Activated naive CD4-positive, alpha-beta T cell treated with anti-CD3 and anti-CD28 coated beads, Interleukin-2, amount 50 U/mL, for 24 hours (primary cell): ENCODE measurements at regions not wholly inside any gene's neighbourhood (a gene's known extent, or its start where the extent isn't known, plus 50 kb on each side); places are given as distances from the start of the nearest gene placed in this dataset.
"Not testable (repeated sequence)": the region's sequence is repeated elsewhere in the genome, so short reads cannot be mapped to it uniquely, and the experiment has no call there.

Experiments
- H3K27ac Mint-ChIP-seq: one replicate; pipeline ENCODE4 v1.8.0; 2021; ENCODE audit warnings: mild to moderate bottlenecking, mixed read lengths
- H3K27me3 Mint-ChIP-seq: one replicate; pipeline ENCODE4 v1.8.0; 2021; ENCODE audit warnings: mixed read lengths
- H3K36me3 Mint-ChIP-seq: one replicate; pipeline ENCODE4 v1.8.0; 2021; ENCODE audit warnings: mixed read lengths
- H3K4me1 Mint-ChIP-seq: one replicate; pipeline ENCODE4 v1.8.0; 2021; ENCODE audit warnings: mixed read lengths
- H3K4me3 Mint-ChIP-seq: one replicate; pipeline ENCODE4 v1.8.0; 2021; ENCODE audit warnings: mild to moderate bottlenecking, mixed read lengths
- H3K9me3 Mint-ChIP-seq: one replicate; pipeline ENCODE4 v1.8.0; 2021; ENCODE audit warnings: mixed read lengths

- Mint-ChIP-seq H3K27me3 (no peaks in the 10 kb centered on the region), H3K4me1 (no peaks in the 10 kb centered on the region), H3K4me3 (no peak overlapping the region), H3K27ac (no peak overlapping the region), H3K36me3 (no peaks in the 10 kb centered on the region), H3K9me3 (no peaks in the 10 kb centered on the region)
Observed at GRCh38 chr1:223030871-223031400, 112.1 kb downstream of the TLR5 start.

GRCh38 chr1:223031733-223032601 lies 111.1 kb downstream of the TLR5 start:
- Mint-ChIP-seq H3K27ac (no peak overlapping the region), H3K27me3 (no peaks in the 10 kb centered on the region), H3K36me3 (no peaks in the 10 kb centered on the region), H3K4me3 (no peak overlapping the region), H3K4me1 (no peaks in the 10 kb centered on the region), H3K9me3 (no peaks in the 10 kb centered on the region)

GRCh38 chr1:223033658-223034057 lies 109.4 kb downstream of the TLR5 start:
- Mint-ChIP-seq H3K27ac (no peak overlapping the region), H3K27me3 (peaks cover 1% of the 10 kb centered on the region), H3K9me3 (no peaks in the 10 kb centered on the region), H3K4me3 (no peak overlapping the region), H3K4me1 (no peaks in the 10 kb centered on the region), H3K36me3 (no peaks in the 10 kb centered on the region)

- Mint-ChIP-seq H3K4me1 (no peaks in the 10 kb centered on the region), H3K27ac (no peak overlapping the region), H3K4me3 (no peak overlapping the region), H3K27me3 (peaks cover 1% of the 10 kb centered on the region), H3K9me3 (no peaks in the 10 kb centered on the region), H3K36me3 (no peaks in the 10 kb centered on the region)
Observed at GRCh38 chr1:223034270-223034798, 108.7 kb downstream of the TLR5 start.

- Mint-ChIP-seq H3K9me3 (no peaks in the 10 kb centered on the region), H3K27me3 (peaks cover 8% of the 10 kb centered on the region), H3K27ac (no peak overlapping the region), H3K4me3 (no peak overlapping the region), H3K36me3 (no peaks in the 10 kb centered on the region), H3K4me1 (no peaks in the 10 kb centered on the region)
Observed at GRCh38 chr1:223035724-223036478, 107.1 kb downstream of the TLR5 start.

- peaks cover 8% of the 10 kb centered on the region for H3K27me3 Mint-ChIP-seq
- no peak overlapping the region for H3K4me3 Mint-ChIP-seq
- no peaks in the 10 kb centered on the region for H3K9me3 Mint-ChIP-seq
- H3K4me1 Mint-ChIP-seq, result no peaks in the 10 kb centered on the region
- H3K36me3 Mint-ChIP-seq, result no peaks in the 10 kb centered on the region
- no peak overlapping the region for H3K27ac Mint-ChIP-seq
Observed at GRCh38 chr1:223036479-223036845, 106.6 kb downstream of the TLR5 start.

- Mint-ChIP-seq H3K4me3 (no peak overlapping the region), H3K4me1 (no peaks in the 10 kb centered on the region), H3K36me3 (no peaks in the 10 kb centered on the region), H3K9me3 (no peaks in the 10 kb centered on the region), H3K27ac (no peak overlapping the region), H3K27me3 (peaks cover 8% of the 10 kb centered on the region)
Observed at GRCh38 chr1:223037845-223038244, 105.2 kb downstream of the TLR5 start.

- no peak overlapping the region for H3K27ac Mint-ChIP-seq
- H3K27me3 Mint-ChIP-seq, result peaks cover 8% of the 10 kb centered on the region
- no peaks in the 10 kb centered on the region for H3K9me3 Mint-ChIP-seq
Observed at GRCh38 chr1:223038288-223039006, 104.6 kb downstream of the TLR5 start.

GRCh38 chr1:223039990-223040389 lies 103.1 kb downstream of the TLR5 start:
- no peak overlapping the region for H3K27ac Mint-ChIP-seq
- no peaks in the 10 kb centered on the region for H3K4me1 Mint-ChIP-seq
- H3K4me3 Mint-ChIP-seq, result no peak overlapping the region
- no peaks in the 10 kb centered on the region for H3K9me3 Mint-ChIP-seq
- no peaks in the 10 kb centered on the region for H3K36me3 Mint-ChIP-seq
- peaks cover 8% of the 10 kb centered on the region for H3K27me3 Mint-ChIP-seq

More at GRCh38 chr1:223038288-223039006, 104.6 kb downstream of the TLR5 start:
- Mint-ChIP-seq H3K36me3 (no peaks in the 10 kb centered on the region), H3K4me3 (no peak overlapping the region), H3K4me1 (no peaks in the 10 kb centered on the region)

- H3K4me1 Mint-ChIP-seq, result no peaks in the 10 kb centered on the region
- no peaks in the 10 kb centered on the region for H3K36me3 Mint-ChIP-seq
- no peak overlapping the region for H3K27ac Mint-ChIP-seq
- H3K9me3 Mint-ChIP-seq, result no peaks in the 10 kb centered on the region
- peaks cover 8% of the 10 kb centered on the region for H3K27me3 Mint-ChIP-seq
- no peak overlapping the region for H3K4me3 Mint-ChIP-seq
Observed at GRCh38 chr1:223041481-223041880, 101.6 kb downstream of the TLR5 start.

- Mint-ChIP-seq H3K27ac (no peak overlapping the region), H3K9me3 (peaks cover 5% of the 10 kb centered on the region), H3K4me1 (no peaks in the 10 kb centered on the region), H3K4me3 (no peak overlapping the region), H3K27me3 (peaks cover 3% of the 10 kb centered on the region), H3K36me3 (no peaks in the 10 kb centered on the region)
Observed at GRCh38 chr1:223045164-223045957, 97.7 kb downstream of the TLR5 start.

GRCh38 chr1:223046011-223046410 lies 97.0 kb downstream of the TLR5 start:
- H3K27me3 Mint-ChIP-seq, result peaks cover 2% of the 10 kb centered on the region
- H3K36me3 Mint-ChIP-seq, result no peaks in the 10 kb centered on the region
- H3K27ac Mint-ChIP-seq, result no peak overlapping the region
- no peak overlapping the region for H3K4me3 Mint-ChIP-seq
- H3K4me1 Mint-ChIP-seq, result no peaks in the 10 kb centered on the region
- H3K9me3 Mint-ChIP-seq, result peaks cover 5% of the 10 kb centered on the region

GRCh38 chr1:223046463-223046862 lies 96.6 kb downstream of the TLR5 start:
- H3K27me3 Mint-ChIP-seq, H3K4me3 Mint-ChIP-seq, H3K27ac Mint-ChIP-seq, H3K9me3 Mint-ChIP-seq, H3K4me1 Mint-ChIP-seq, H3K36me3 Mint-ChIP-seq: not testable (repeated sequence)

GRCh38 chr1:223048026-223048425 lies 95.0 kb downstream of the TLR5 start:
- Mint-ChIP-seq H3K27ac (no peak overlapping the region), H3K4me1 (no peaks in the 10 kb centered on the region), H3K36me3 (no peaks in the 10 kb centered on the region), H3K27me3 (peaks cover 2% of the 10 kb centered on the region), H3K4me3 (no peak overlapping the region), H3K9me3 (peaks cover 5% of the 10 kb centered on the region)

GRCh38 chr1:223052462-223052861 lies 90.6 kb downstream of the TLR5 start:
- H3K4me3 Mint-ChIP-seq, result no peak overlapping the region
- H3K9me3 Mint-ChIP-seq, result no peaks in the 10 kb centered on the region
- no peaks in the 10 kb centered on the region for H3K36me3 Mint-ChIP-seq
- H3K27ac Mint-ChIP-seq, result no peak overlapping the region
- H3K4me1 Mint-ChIP-seq, result no peaks in the 10 kb centered on the region
- H3K27me3 Mint-ChIP-seq, result peaks cover 2% of the 10 kb centered on the region
